CD4-positive, CD25-positive, alpha-beta regulatory T cell (primary cell): ENCODE measurements at regions not wholly inside any gene's neighbourhood (a gene's known extent, or its start where the extent isn't known, plus 50 kb on each side); places are given as distances from the start of the nearest gene placed in this dataset.

Experiments
- ATAC-seq, 2 donors: fragments of 150-1000 bp; cut with Tn5 transposase; one replicate each; pipeline ENCODE4 v1.10.0; 2021; ENCODE audit warnings: low read depth in 2 of 2, moderate number of reproducible peaks in 2 of 2, moderate library complexity in 1 of 2
- DNase-seq, 3 donors: peaks; one replicate each; pipeline versions ENCODE4 v3.0.0 to v3.0.0-alpha.2; 2012 to 2022; ENCODE audit warnings: mixed read lengths in 1 of 3
- H3K27ac ChIP-seq: one replicate; pipeline ENCODE4 v1.7.0; 2013; ENCODE audit warnings: mild to moderate bottlenecking, low read length; ENCODE audit not compliant: insufficient read depth, poor library complexity, severe bottlenecking
- H3K27me3 ChIP-seq: one replicate; pipeline ENCODE4 v1.7.0; 2013; ENCODE audit warnings: low read length; ENCODE audit not compliant: control insufficient read depth, insufficient read depth
- H3K36me3 ChIP-seq: one replicate; pipeline ENCODE4 v1.7.0; 2013; ENCODE audit warnings: mild to moderate bottlenecking, low read length, moderate library complexity; ENCODE audit not compliant: control insufficient read depth, insufficient read depth
- H3K4me1 ChIP-seq: 2 replicates; pipeline ENCODE4 v1.7.0; 2013; ENCODE audit warnings: mild to moderate bottlenecking, low read length; ENCODE audit not compliant: insufficient read depth, control insufficient read depth, poor library complexity, severe bottlenecking
- H3K4me3 ChIP-seq: one replicate; pipeline ENCODE4 v1.7.0; 2013; ENCODE audit warnings: low read depth, mild to moderate bottlenecking, low read length, moderate library complexity
- H3K9me3 ChIP-seq, 2 experiments: 1 replicate in 1 of 2; 2 replicates in 1 of 2; pipeline ENCODE4 v1.7.0; 2013; ENCODE audit warnings: low read length in 2 of 2, mild to moderate bottlenecking in 1 of 2, moderate library complexity in 1 of 2; ENCODE audit not compliant: control insufficient read depth in 2 of 2
- H3K27ac Mint-ChIP-seq, 3 donors: one replicate each; pipeline ENCODE4 v1.8.0; 2020 to 2022; ENCODE audit warnings: mild to moderate bottlenecking in 3 of 3, mixed read lengths in 3 of 3, moderate library complexity in 2 of 3
- H3K27me3 Mint-ChIP-seq: one replicate; pipeline ENCODE4 v1.8.0; 2022; ENCODE audit warnings: mild to moderate bottlenecking, mixed read lengths
- H3K36me3 Mint-ChIP-seq: one replicate; pipeline ENCODE4 v1.8.0; 2020; ENCODE audit warnings: mixed read lengths
- H3K4me1 Mint-ChIP-seq, 4 donors: one replicate each; pipeline ENCODE4 v1.8.0; 2020 to 2022; ENCODE audit warnings: mixed read lengths in 4 of 4, mild to moderate bottlenecking in 1 of 4
- H3K4me3 Mint-ChIP-seq, 4 donors: one replicate each; pipeline ENCODE4 v1.8.0; 2020 to 2022; ENCODE audit warnings: mild to moderate bottlenecking in 4 of 4, mixed read lengths in 4 of 4, moderate library complexity in 3 of 4
- H3K9me3 Mint-ChIP-seq, 7 donors: one replicate each; pipeline ENCODE4 v1.8.0; 2020 to 2022; ENCODE audit warnings: mixed read lengths in 7 of 7, mild to moderate bottlenecking in 3 of 7, moderate library complexity in 2 of 7

- H3K36me3 ChIP-seq, result no peaks in the 10 kb centered on the region
- no peak overlapping the region for H3K4me3 Mint-ChIP-seq
- H3K27ac Mint-ChIP-seq, result no peak overlapping the region
These were observed 335.9 kb downstream of the TMEM114 start for GRCh38 chr16:8254405-8254804.

GRCh38 chr16:8253718-8254117, 336.6 kb downstream of the TMEM114 start:
- H3K4me3 Mint-ChIP-seq, result no peak overlapping the region

More at GRCh38 chr16:8254405-8254804, 335.9 kb downstream of the TMEM114 start:
- Mint-ChIP-seq H3K27me3 (no peaks in the 10 kb centered on the region), H3K36me3 (no peaks in the 10 kb centered on the region), H3K9me3 (peaks cover 0 to 12% (median 3%) of the 10 kb centered on the region in 7 donors), H3K4me1 (no peaks in the 10 kb centered on the region)
- Histone ChIP-seq H3K27me3 (no peaks in the 10 kb centered on the region), H3K9me3 (no peaks in the 10 kb centered on the region), H3K4me3 (no peak overlapping the region), H3K4me1 (no peaks in the 10 kb centered on the region), H3K27ac (no peak overlapping the region)
- no peak for DNase-seq
- no peak for ATAC-seq

DNA sequence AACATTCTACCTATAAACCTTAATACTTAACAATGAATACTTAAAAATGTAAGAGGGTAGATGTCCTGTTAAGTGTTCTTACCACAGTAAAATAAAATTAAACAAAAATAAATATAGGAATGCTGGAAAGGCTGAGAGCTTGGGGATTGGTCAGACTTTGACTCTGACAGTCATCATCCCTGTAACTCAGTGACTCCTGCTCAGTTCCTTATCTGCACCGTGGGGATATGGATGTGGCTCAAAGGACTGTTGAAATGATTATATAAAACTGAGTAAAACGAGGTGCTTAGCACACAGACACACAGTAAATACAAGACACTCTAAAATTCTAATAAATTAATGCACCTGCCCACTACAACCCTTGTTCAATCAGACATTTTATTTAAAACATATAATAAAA, 338.6 kb downstream of the TMEM114 start:
- H3K4me1 Mint-ChIP-seq, result no peaks in the 10 kb centered on the region
- H3K9me3 Mint-ChIP-seq, result peaks cover 0 to 16% (median 2%) of the 10 kb centered on the region in 7 donors
- no peaks in the 10 kb centered on the region for H3K27me3 ChIP-seq
- no peak overlapping the region for H3K27ac ChIP-seq
- no peaks in the 10 kb centered on the region for H3K9me3 ChIP-seq
- no peaks in the 10 kb centered on the region for H3K27me3 Mint-ChIP-seq
- DNase-seq, result no peak
- H3K4me1 ChIP-seq, result no peaks in the 10 kb centered on the region
- no peak for ATAC-seq
- H3K36me3 ChIP-seq, result no peaks in the 10 kb centered on the region
- H3K27ac Mint-ChIP-seq, result no peak overlapping the region
- H3K36me3 Mint-ChIP-seq, result no peaks in the 10 kb centered on the region
- H3K4me3 Mint-ChIP-seq, result no peak overlapping the region
- H3K4me3 ChIP-seq, result no peak overlapping the region

More at GRCh38 chr16:8253718-8254117, 336.6 kb downstream of the TMEM114 start:
- no peaks in the 10 kb centered on the region for H3K27me3 ChIP-seq
- H3K4me3 ChIP-seq, result no peak overlapping the region
- Mint-ChIP-seq H3K27me3 (no peaks in the 10 kb centered on the region), H3K9me3 (peaks cover 0 to 16% (median 2%) of the 10 kb centered on the region in 7 donors), H3K4me1 (no peaks in the 10 kb centered on the region), H3K27ac (no peak overlapping the region), H3K36me3 (no peaks in the 10 kb centered on the region)
- H3K36me3 ChIP-seq, result no peaks in the 10 kb centered on the region
- DNase-seq, result no peak
- ATAC-seq, result no peak
- no peaks in the 10 kb centered on the region for H3K4me1 ChIP-seq
- no peaks in the 10 kb centered on the region for H3K9me3 ChIP-seq
- no peak overlapping the region for H3K27ac ChIP-seq

DNA sequence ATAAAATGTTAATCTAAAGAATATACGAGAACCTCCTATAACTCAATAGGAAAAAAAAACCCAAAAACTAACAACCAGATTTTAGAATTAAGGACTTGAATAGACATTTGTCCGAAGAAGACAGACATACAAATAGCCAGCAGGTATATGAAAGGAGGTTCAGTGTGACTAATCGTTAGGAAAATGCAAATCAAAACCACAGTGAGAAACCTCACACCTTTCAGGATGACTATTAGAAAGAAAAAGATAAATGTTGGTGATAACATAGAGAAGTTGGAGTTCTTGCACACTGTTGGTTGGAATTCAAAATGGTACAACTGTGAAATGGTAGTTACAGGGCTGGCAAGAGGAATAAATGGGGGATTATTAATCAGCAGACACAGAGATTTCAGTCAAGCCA, 339.0 kb downstream of the TMEM114 start:
- H3K4me3 Mint-ChIP-seq, result no peak overlapping the region
- H3K27ac Mint-ChIP-seq, result no peak overlapping the region
- H3K36me3 Mint-ChIP-seq, result no peaks in the 10 kb centered on the region
- H3K27ac ChIP-seq, result no peak overlapping the region
- DNase-seq (no peak), ATAC-seq (no peak)
- H3K27me3 Mint-ChIP-seq, result no peaks in the 10 kb centered on the region
- H3K27me3 ChIP-seq, result no peaks in the 10 kb centered on the region
- H3K9me3 Mint-ChIP-seq, result peaks cover 0 to 16% (median 2%) of the 10 kb centered on the region in 7 donors
- H3K36me3 ChIP-seq, result no peaks in the 10 kb centered on the region
- H3K4me1 Mint-ChIP-seq, result no peaks in the 10 kb centered on the region
- no peaks in the 10 kb centered on the region for H3K9me3 ChIP-seq
- H3K4me1 ChIP-seq, result no peaks in the 10 kb centered on the region
- H3K4me3 ChIP-seq, result no peak overlapping the region

DNA sequence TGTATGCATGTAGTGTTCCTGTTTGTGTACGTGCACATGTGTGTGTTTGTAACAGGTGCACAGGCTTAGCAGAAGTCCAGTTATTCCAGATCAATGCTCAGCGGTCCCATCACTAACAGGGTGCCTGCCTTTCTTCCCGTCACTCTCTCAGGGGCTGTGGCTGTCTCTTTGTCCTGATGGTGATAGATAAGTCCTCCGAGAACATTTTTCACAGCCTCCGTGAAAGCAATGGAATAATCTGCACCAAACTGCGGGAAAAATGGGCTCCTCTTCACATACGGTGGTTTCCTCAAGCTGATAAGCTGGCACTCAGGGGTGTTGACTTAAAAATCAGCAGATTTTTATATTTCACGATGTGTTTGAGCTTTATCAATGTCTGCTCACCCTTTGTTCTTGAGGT, 342.3 kb downstream of the TMEM114 start:
- H3K36me3 ChIP-seq, result no peaks in the 10 kb centered on the region
- no peaks in the 10 kb centered on the region for H3K27me3 ChIP-seq
- no peak for DNase-seq
- H3K27ac ChIP-seq, result no peak overlapping the region
- H3K4me3 ChIP-seq, result no peak overlapping the region
- no peak overlapping the region for H3K4me3 Mint-ChIP-seq
- peaks cover 4% of the 10 kb centered on the region for H3K27me3 Mint-ChIP-seq
- no peaks in the 10 kb centered on the region for H3K36me3 Mint-ChIP-seq
- no peak for ATAC-seq
- H3K4me1 ChIP-seq, result no peaks in the 10 kb centered on the region
- H3K27ac Mint-ChIP-seq, result no peak overlapping the region
- peaks cover 0 to 12% (median 2%) of the 10 kb centered on the region in 7 donors for H3K9me3 Mint-ChIP-seq
- no peaks in the 10 kb centered on the region for H3K4me1 Mint-ChIP-seq
- H3K9me3 ChIP-seq, result peaks cover 0 to 3% of the 10 kb centered on the region in 2 experiments

DNA sequence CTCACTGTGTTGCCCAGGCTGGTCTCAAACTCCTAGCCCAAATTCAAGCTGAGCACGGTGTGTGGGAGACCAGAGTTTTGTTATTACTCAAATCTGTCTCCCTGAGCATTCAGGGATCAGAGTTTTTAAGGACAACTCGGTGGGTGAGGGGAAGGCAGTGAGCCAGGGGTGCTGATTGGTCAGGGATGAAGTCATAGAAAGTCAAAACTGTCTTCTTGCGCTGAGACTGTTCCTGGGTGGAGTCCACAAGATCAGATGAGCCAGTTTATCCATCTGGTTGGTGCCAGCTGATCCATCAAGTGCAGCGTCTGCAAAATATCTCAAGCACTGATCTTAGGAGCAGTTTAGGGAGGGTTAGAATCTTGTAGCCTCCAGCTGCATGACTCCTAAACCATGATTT, 346.3 kb downstream of the TMEM114 start:
- DNase-seq (no peak), ATAC-seq (no peak)
- Histone ChIP-seq H3K36me3 (no peaks in the 10 kb centered on the region), H3K27me3 (no peaks in the 10 kb centered on the region), H3K4me1 (no peaks in the 10 kb centered on the region), H3K4me3 (no peak overlapping the region), H3K27ac (no peak overlapping the region), H3K9me3 (peaks cover 0 to 3% of the 10 kb centered on the region in 2 experiments)
- Mint-ChIP-seq H3K27me3 (peaks cover 4% of the 10 kb centered on the region), H3K9me3 (peaks cover 0 to 5% (median 3%) of the 10 kb centered on the region in 7 donors), H3K27ac (no peak overlapping the region), H3K36me3 (no peaks in the 10 kb centered on the region), H3K4me3 (no peak overlapping the region), H3K4me1 (no peaks in the 10 kb centered on the region)

DNA sequence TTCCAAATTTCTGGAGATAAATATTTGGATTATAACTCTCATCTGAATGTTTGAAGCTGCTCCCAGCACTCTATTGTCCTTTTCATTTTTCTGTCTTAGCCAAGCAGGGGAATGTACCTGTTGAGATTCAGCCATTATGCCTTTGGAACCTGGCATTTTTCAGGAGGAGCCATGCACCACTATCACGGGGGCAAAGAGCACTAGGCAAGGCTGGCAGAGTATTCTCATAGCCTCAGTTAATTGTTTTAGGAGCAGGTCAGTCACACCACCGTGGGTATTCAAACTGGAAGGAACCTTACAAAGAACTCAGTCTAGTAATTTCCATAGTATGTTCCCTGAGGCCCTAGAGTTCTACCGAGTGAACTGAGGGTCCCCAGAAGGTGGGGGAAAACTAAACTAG, 348.9 kb downstream of the TMEM114 start:
- H3K27ac ChIP-seq, result no peak overlapping the region
- no peaks in the 10 kb centered on the region for H3K4me1 ChIP-seq
- Mint-ChIP-seq H3K27me3 (peaks cover 4% of the 10 kb centered on the region), H3K36me3 (no peaks in the 10 kb centered on the region), H3K4me1 (no peaks in the 10 kb centered on the region), H3K4me3 (no peak overlapping the region), H3K9me3 (peaks cover 0 to 8% (median 5%) of the 10 kb centered on the region in 7 donors), H3K27ac (no peak overlapping the region)
- peaks cover 0 to 3% of the 10 kb centered on the region in 2 experiments for H3K9me3 ChIP-seq
- no peaks in the 10 kb centered on the region for H3K36me3 ChIP-seq
- H3K27me3 ChIP-seq, result no peaks in the 10 kb centered on the region
- ATAC-seq, result no peak
- no peak for DNase-seq
- no peak overlapping the region for H3K4me3 ChIP-seq

DNA sequence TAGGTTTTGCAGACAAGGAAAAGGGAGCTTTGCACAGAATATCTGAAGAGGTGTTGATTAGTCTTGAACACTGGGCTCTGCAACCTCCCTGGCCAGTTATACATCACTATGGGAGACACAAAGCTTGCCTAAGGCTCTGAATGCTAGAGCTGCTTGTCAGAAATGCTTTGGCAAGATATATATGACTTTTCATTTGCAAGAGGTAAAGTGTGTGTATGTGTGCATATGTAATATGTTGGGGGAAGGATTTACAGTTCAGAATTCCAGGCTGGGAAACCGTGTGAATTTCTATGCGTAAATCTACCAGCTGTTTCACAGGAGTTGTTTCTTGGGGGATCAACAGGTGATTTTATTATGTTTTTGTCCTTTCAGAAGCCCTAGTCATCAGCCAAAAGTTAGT, 350.9 kb downstream of the TMEM114 start:
- Mint-ChIP-seq H3K4me1 (no peaks in the 10 kb centered on the region), H3K27me3 (no peaks in the 10 kb centered on the region), H3K4me3 (no peak overlapping the region), H3K36me3 (no peaks in the 10 kb centered on the region), H3K9me3 (peaks cover 0 to 10% (median 6%) of the 10 kb centered on the region in 7 donors), H3K27ac (no peak overlapping the region)
- no peak overlapping the region for H3K4me3 ChIP-seq
- H3K27me3 ChIP-seq, result no peaks in the 10 kb centered on the region
- no peaks in the 10 kb centered on the region for H3K4me1 ChIP-seq
- no peak for DNase-seq
- no peak for ATAC-seq
- no peak overlapping the region for H3K27ac ChIP-seq
- peaks cover 0 to 3% of the 10 kb centered on the region in 2 experiments for H3K9me3 ChIP-seq
- H3K36me3 ChIP-seq, result no peaks in the 10 kb centered on the region
